Stimulated activated CD4-positive, alpha-beta T cell treated with anti-CD3 and anti-CD28 coated beads, TNF-alpha, amount 100 ng/mL, for 48 hours (primary cell): ENCODE measurements at regions not wholly inside any gene's neighbourhood (a gene's known extent, or its start where the extent isn't known, plus 50 kb on each side); places are given as distances from the start of the nearest gene placed in this dataset.
"Not testable (repeated sequence)": the region's sequence is repeated elsewhere in the genome, so short reads cannot be mapped to it uniquely, and the experiment has no call there.

ENCODE experiments used
- DNase-seq, 3 donors: peaks; one replicate each; pipeline ENCODE4 v3.0.0-alpha.2; 2020; ENCODE audit warnings: low read depth in 3 of 3

DNA sequence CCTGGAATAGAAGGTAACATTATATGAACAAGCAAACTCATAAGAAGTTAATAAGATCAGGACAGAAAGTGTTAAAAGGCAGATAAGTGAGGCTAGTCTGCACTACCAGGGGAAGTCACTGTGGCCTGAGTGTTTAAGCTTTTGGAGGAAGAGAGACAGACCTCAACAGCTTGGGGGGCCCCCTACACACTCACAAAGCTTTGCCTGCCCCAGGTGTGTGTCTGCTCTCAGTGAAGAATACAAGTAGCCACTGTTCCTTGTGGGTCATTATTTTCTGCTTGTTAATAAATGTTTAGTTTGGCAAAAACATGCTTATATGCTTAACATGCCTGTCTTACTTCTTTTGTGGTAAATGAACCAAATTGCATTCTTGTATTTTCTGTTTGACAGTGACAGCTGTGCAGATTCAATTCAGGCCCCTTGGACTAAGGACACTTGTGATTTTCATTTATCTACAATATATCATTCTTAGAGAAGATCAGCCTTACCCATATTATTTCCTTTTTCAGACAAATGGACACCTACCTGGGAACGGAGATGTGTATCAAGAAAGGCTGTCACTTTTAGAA lies 50.7 kb upstream of the C12orf71 start:
- DNase-seq = no peak

DNA sequence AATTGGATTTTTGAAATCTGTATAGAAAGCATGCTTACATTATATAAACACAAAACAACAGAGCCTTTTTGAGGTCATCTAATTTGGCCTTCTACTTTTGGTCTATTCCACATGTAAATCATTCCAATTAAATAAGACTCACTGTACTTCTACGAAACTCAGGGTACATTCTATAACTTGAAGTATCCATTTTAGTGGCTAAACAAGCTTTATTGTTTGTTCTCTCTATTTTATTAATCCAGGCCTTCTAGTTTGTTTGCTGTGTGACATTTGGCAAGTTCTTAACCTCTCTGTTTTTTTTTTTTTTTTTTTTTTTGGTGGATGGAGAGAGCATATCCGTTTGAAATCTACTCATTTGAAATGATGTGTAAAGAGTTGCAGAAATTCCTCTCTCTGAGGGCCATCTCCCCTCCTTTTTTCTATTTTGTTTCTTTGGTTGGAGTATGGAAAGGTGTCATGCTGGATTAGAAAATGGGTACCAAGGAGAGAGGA lies 58.1 kb upstream of the C12orf71 start:
- DNase-seq = no peak

DNA sequence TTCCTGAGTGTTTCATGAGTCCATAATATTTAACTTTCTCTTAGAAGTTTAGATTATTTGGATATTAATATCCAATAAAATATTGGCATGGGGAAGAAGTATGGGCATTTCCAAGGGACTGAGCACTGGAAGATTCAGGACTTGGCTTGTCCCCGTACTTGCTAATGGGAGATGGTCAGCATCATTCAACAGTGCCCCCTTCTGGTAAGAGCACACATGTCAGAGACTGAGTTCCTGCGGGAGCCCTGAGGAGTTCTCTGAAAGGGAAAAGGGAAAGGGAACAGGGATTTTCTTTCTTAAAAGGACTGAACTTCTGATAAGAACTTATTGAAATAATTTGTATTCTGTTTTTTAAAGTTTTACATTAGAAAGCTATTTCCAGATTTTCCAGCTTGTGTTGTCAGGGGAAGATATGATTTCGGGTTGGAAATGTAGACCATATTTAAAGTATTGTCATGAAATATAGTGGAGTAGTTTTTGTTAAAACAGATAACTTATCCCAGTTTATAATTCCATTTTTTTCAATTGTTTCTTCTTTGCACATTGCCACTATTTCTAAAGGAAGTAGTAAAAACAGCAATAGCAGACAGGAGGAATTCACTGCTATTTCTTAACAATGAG lies 59.8 kb upstream of the C12orf71 start:
- peak in 2 of 3 donors; percentile 9 to 35 for DNase-seq

DNA sequence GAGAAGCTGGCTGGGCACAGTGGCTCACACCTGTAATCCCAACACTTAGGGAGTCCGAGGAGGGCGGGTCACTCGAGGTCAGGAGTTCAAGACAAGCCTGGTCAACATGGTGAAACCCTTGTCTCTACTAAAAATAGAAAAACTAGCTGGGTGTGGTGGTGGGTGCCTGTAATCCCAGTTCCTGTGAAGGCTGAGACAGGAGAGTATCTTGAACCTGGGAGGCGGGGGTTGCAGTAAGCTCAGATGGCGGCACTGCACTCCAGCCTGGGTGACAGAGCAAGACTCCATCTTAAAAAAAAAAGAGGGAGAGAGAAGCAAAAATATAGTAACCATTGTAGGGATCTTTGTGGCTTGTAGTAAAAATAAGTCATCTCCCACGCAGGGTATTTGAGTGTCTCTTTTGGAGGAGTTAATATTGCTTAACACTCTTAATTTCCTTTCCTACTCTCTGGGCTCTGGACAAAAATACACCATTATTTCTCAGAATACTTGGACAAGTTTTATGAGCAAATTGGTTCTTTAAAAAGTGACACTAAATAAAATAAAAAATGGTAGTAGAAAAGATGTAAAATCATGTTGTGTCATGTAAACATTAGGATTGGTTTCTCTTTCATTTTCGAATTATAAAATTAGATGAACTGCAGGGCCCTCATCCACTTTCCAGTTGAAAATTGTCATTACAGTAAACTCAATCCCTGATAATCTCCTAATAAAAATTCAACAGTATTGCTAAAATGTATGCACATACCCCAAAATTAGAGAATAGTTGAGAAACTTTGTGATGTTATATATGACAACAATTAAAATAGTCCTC lies 61.1 kb upstream of the C12orf71 start:
- no peak for DNase-seq

DNA sequence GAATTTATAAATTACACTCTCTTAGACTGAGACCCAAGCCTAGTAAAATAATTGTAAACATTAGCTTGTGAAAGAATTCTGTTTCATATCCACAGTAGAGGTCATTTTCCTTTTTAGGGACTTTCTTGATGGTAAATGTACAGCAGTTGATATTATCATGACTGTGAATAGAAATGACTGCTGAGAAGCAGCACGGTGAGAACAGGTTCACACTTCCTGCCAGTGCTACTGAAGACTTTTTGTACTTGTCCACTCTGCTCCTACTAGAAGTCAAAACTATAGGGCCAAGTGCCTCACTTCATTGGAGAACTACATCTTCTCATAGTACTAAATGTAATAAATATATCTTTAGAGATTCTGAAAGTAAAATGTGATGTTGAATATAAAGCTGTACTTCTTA lies 63.3 kb upstream of the C12orf71 start:
- not testable (repeated sequence) for DNase-seq

DNA sequence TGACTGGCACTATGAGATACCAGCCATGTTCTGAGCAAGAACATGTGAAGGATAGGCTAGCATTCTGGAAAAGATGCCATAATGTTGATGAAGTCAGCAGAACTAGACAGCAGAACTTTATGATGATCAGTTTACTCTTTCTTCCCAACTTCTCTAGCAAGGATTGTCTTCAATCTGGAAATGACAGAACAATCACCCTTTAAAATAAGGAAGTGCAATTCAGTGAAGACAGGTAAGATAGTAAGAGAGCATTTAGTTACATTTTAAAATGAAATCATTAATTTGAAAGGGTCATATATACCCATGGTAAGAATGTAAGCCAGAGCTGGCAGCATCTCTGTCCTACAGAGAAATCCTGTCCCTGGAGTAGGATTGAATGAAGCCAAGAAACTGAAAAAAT lies 66.0 kb upstream of the C12orf71 start:
- no peak for DNase-seq

DNA sequence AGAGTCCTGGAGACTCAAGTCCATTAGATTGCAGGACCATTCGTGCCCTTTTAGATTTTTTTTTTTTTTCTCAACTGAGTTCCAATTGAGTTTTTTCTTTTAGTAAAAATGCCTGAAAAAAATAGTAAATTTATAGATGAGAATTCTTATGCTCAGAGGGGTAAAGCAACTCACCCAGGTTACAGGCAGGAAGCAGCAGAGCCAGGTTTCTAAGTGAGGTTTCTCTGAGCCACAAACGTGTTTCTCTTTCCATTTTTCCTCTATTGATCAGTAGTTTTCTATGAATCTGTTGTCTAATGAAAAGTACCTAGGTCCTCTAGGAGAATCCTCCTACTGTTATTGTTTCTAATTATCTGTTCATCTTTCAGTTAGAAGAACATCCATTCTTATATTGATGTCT lies 66.4 kb upstream of the C12orf71 start:
- no peak for DNase-seq

DNA sequence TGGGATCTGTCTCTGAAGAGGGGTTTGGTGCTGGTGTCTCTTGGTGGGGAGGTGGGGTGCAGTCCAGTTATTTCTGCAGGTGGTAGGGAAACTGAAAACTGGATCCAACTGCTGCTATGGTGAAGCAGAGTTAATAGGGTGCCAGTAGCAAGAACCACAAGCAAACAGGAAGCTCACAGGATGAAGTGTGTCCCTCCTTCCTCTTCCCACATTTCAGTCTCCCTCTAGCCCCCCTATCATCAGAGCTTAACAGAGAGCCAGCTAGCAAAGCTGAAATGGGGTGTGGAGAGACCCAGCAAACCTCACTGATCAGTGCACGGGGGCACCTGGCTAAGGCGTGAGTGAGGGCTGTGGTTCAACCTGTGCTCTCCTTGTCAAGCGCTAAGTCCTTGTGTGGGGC lies 69.1 kb upstream of the C12orf71 start:
- DNase-seq = no peak

DNA sequence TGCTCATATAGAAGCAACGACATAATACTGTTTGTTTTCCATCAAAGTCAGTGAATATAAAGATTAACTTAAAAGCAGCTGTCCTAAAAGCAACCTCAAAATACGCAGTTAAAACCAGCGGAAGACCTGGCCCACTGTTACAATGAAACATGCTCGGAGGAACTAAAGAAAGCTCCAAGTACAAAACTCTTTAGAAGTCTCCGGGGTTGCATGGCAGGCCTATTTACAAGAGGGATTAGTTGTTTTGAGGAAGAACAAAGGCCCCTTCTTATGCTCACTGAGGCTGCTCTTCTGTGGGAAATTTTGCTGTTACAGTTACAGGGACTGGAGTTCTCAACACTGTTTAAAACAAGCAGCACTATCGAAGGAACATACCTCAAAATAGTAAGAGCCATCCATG lies 75.9 kb upstream of the C12orf71 start:
- DNase-seq = no peak

DNA sequence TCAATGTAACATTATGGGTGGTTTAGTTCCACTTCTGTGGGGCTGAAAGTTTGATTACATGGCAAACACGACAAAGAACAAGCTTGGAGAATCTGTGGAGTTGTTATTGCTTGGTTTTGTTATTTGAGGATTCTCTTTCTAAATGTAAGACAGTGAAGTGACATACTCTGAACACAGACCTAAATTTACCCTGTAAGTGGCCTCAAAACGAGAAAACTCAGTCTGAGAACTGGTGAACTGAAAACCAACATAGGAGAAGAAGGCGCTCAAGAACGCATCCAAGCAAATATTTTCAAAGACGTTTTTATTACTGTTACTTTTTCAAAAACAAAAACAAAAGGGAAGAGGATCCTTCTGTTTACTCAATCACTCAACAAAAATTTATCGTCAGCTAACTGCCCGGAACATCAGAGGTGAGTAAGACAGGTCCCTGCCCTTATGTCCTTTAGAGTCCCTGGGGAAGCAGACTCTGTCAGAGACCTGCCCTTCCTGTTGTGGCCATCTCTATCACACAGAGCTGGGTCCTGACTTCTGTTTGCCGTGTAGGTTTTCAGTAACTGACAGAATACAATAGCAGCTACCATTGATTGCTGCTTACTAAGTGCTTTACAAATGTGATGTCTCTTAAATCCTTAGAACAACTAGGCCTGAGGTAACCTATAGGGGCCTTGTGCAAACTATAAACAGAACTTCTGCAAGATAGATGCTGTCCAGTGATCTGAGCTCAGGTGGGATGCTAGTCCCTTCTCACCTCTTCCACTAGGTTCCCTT lies 79.3 kb upstream of the C12orf71 start:
- DNase-seq = no peak

DNA sequence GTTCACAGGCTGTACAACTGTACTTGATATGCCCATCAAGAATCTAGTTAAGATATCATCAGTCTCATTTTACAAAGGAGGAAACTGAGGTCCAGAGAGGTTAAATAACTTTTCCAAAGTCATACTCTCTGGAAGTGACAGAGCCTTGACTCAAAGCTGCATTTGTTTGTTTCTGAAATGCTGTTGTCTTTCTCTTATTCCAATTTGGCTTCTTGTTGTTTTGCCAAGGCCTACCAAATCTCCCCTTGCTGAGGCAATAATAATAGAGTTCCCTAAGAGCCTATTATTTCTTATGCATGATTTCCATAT lies 79.8 kb upstream of the C12orf71 start:
- DNase-seq = no peak

DNA sequence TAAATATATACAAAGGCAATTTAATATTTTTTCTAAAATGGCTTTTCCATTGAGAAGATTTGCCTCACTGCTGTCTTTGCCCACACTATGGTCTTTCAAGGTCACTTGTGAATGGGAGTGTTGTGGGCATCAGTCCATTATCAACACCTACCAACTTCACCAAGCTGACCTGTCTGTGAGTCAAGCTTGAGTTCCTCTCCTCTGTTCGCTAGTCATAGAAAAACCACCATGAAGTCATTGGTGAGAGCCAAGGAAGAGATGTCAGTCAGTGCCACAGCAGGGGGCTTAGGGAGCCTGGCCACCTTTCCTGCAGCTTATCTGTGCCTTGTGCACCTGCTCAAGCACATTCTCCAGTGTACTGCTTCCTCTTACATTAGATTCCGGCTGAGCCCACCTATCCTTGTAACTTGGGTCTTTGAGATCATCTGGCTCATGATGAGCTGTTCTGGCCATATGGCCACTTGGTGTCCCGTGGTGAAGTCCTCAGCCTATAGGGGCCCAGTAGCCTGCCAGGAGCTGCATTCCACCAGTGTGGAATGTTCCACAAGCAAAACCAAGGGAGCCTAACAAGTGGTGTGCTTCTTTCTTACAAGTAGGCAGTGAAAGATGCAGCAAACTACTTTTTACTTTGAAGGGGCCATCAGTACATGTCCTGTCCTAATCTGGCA lies 80.8 kb upstream of the C12orf71 start:
- no peak for DNase-seq

DNA sequence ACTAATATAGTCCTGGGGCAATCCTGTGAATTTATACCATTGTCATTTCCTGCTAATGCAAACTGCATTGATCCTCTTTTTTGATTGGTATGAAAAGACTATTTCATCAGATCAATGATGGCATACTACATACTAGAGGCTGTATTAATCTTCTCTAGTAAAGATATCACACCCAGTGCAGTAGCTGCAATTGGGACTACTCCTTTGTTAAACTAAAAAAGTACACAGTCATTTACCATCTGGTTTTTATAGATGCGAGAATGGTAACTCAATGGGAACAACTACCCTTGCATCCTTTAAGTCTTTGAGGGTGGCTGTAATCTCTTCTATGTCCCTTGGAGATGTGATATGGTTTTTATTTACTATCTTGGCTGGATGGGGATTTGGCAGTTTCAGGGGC lies 80.2 kb upstream of the STK38L start:
- DNase-seq = no peak

DNA sequence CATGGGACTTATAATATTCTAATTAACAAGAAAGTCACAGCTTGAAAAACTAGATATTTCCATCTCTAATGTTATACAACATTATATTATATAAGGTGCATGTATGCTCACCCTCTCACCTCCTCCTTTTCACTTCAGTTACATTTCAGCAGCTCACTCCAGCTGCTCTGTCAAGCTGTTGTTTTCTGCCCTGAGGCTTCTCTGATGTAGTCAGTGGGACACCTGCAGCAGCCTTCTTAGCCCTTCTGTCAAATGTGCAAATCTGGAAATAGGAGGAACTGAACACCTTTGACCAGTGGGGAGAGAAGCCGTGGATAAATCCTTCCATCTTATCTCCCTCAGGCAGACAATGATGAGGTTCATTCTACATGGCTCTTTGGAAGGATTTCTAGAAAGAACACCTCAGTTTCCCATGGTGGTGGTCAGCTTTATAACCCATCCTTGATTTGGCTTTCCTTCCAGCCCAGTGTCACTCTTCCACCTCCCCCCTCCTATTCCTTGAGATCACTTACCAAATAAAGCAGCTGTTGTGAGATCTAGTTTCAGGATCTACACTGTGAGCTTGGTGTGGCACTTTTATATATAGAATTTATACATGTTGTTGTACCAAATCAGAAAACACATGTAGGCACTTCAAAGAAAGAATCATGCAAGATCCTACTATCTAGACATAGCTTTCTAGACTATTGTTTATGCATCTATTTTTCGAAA lies 79.6 kb upstream of the STK38L start:
- no peak for DNase-seq

DNA sequence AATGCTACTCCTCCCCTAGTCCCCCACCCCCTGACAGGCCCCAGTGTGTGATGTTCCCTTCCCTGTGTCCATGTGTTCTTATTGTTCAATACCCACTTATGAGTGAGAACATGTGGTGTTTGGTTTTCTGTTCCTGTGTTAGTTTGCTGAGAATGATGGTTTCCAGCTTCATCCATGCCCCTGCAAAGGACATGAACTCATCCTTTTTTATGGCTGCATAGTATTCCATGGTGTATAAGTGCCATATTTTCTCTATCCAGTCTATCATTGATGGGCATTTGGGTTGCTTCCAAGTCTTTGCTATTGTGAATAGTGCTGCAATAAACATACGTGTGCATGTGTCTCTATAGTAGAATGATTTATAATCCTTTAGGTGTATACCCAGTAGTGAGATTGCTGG lies 78.1 kb upstream of the STK38L start:
- DNase-seq = not testable (repeated sequence)

DNA sequence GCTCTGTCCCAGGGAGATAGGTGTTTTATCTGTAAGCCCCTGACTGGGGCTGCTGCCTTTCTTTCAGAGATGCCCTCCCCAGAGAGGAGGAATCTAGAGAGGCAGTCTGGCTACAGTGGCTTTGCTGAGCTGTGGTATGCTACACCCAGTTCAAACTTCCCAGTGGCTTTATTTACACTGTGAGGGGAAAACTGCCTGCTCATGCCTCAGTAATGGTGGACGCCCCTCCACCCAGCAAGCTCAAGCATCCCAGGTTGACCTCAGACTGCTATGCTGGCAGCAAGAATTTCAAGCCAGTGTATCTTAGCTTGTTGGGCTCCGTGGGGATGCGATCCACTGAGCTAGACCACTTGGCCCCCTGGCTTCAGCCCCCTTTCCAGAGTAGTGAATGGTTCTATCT lies 72.6 kb upstream of the STK38L start:
- not testable (repeated sequence) for DNase-seq

DNA sequence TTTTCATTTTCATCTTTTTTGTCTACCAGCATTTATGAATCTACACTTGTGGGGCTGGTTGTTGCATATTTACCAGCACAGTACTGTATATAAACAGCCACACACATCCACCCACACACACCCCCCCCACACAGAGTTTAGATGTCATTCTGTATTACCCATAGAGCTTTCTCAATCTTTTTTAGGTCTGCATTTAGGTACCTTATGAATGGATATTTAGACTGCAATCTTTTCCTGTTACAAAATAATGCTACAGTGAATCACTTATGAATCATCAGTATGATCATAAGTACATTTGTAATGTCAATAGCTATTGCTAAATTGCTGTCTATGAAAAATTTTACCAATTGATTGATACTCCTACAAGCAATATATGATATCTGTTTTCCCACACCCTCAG lies 67.3 kb upstream of the STK38L start:
- peak in 1 of 3 donors; percentile 26 for DNase-seq

DNA sequence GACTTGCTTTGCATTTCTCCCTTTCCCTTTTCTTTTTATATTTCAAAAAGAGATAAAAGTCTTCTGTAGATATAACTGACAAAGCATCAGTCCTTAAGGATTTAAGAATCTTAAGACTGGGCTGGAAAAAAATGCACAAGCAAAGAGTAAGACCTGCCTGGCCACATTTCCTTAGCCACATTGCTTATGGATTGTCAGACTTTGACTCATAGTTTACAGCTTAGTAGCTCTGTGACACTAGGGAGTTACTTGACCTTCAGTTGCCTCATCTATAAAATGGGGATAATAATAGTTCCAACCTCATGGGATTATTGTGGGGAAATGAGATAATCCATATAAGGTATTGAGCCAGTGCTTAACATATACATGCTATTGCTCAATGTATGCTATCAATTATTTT lies 66.4 kb upstream of the STK38L start:
- no peak for DNase-seq

DNA sequence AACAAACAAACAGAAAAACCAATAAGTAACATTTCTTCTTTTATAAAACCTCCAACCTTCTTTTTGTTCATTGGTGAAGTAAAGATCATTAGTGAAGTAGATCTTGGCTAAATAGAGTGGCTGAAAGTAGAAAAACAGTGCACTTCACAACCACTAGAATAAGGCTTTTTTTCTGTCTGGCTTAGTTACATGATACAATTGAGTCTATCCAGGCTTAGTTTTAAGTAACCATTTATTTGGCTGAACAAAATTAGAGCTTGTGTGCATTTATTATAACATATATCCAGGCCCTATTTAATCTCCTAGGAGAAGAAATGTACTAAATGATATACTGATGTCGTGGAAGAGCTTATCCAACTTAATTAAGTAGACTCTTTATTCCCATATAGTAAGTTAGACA lies 65.8 kb upstream of the STK38L start:
- DNase-seq = no peak

DNA sequence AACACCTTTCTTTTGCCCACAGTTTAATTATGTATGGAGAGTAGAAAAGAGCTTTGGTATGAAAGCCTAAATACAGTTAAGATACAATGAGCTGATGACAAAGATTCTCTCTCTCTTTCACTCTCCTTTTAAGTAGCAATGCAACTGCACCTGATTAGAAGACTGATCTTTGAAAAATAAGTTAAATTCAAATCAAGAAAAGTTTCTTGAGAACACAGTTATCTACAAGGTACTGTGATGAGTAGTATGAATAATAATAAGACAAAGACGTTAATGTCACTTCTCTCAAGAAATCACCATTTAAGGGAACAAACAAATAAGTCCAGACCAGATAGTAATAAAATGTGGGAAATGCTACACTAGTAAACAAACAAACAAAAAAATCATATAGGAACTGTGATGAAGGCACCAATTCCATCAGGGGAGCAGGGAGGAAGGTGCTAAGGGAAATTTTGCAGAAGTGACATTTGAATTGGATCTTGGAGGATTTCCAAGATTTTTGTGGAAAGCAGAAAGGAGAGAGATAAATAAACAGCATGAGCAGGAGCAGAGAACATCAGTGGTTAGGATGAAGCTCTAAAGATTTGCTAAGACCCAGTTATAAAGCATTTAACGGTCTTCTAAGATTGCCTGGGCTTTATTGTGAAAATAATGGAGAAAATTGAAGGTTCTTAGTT lies 65.2 kb upstream of the STK38L start:
- DNase-seq = no peak
